Stimulated activated CD4-positive, alpha-beta T cell treated with anti-CD3 and anti-CD28 coated beads, TNF-alpha, amount 100 ng/mL, for 4 hours (primary cell): ENCODE measurements at regions not wholly inside any gene's neighbourhood (a gene's known extent, or its start where the extent isn't known, plus 50 kb on each side); places are given as distances from the start of the nearest gene placed in this dataset.
"Not testable (repeated sequence)": the region's sequence is repeated elsewhere in the genome, so short reads cannot be mapped to it uniquely, and the experiment has no call there.

ENCODE experiments used
- DNase-seq, 3 experiments: peaks; one replicate each; pipeline ENCODE4 v3.0.0-alpha.2; 2020; ENCODE audit warnings: low read depth in 3 of 3

- no peak for DNase-seq
Measured at GRCh38 chr1:30378991-30379581, 344.3 kb downstream of the MATN1 start.

DNA sequence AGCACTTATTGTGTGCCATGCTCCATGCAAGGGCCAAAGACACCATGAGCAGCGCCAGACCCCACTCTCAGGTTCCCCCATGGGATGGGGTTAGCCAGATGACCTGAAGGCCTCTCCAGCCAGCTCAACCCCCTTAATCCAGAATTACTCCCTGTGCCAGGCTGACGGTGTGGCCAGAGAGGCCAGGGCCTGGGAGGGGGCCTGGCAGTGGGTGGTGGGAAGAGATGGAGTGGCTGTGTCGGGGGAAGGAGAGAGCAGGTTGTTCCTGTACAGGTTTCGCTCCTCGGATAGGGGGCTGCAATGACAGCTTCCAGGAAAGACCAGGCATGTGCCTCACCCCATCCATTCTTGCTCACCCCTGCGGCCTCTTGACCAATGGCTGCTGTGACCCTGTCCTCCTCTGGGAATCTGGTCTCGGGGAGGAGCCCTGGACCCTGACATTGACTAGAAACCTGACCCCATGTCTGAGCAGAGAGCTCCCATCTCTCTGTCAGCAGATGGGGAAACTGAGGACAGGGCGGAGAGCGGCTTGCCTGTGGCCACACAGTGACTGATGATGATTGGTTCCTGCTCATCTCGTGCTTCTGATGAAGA is 345.3 kb downstream of the MATN1 start:
- no peak for DNase-seq

- DNase-seq: no peak
Measured at GRCh38 chr1:30377230-30378002, 346.0 kb downstream of the MATN1 start.

GRCh38 chr1:30376054-30376697 is 347.2 kb downstream of the MATN1 start:
- no peak for DNase-seq

- DNase-seq: no peak
Measured at GRCh38 chr1:30375156-30375555, 348.2 kb downstream of the MATN1 start.

DNA sequence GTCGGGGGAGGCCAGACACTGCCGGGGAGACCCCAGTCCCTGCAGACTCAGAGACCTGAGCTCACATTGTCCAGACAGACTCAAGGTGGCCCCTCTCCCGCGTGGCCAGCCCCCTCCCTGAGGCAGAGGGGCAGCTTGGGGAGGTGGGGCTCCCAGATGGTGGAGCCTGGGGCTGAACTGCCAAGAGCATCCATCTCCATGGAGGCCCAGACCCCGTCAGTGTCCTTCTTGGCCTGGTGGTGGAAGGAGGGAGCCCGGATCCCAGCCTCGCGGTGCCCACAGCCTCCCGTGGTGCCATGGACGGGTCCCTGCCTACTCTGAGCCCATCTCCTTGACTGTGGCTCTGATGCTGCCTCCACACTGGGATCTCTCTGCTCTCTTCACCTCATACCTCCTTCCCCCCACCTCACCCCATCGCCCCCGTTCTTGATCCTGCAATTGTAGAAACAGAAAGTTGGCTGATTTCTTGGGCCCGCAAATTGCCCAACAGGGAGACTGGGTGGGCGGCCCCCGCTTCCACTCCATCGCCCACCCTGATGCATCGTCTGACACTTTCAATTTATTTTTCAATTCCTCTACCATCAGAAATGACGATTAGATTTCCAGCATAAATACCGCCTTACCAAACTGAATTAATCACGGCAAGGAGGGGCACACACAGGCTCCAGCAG is 348.9 kb downstream of the MATN1 start:
- DNase-seq: no peak

- DNase-seq: no peak
Measured at GRCh38 chr1:30373471-30374399, 349.6 kb downstream of the MATN1 start.

- DNase-seq: no peak
Measured at GRCh38 chr1:30372792-30373433, 350.5 kb downstream of the MATN1 start.

- no peak for DNase-seq
Measured at GRCh38 chr1:30371888-30372791, 351.2 kb downstream of the MATN1 start.

DNA sequence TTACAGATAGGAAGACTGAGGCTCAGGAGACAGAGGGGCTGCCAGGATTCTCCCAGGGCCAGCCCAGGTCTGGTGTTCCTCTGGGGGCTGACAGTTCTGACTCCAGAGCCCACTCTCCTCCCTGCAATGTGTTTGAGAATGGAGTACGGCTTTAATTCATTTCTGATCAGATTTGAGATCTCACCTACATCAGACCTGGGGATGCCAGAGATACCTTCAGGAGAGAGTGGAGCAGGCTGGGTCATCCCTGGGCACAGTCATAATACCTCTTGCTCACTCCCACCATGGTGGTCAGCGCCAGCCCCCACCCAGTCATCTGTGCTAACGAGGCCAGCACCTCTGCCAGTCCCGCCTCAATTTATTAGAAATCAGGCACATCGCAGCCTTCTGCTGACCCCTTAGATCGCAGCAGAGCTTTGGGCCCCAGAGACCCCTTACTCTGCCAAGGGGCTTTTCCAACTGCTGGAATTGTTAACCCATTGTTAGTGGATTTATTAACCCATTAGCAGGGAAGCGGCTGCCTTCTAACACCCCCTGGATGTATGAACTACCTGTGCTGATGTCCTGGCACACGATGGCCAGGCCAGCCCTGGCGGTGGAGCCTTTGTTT is 352.1 kb downstream of the MATN1 start:
- DNase-seq: no peak

GRCh38 chr1:30368651-30369240 is 354.6 kb downstream of the MATN1 start:
- no peak for DNase-seq

- no peak for DNase-seq
Measured at GRCh38 chr1:30366911-30367310, 356.5 kb downstream of the MATN1 start.

DNA sequence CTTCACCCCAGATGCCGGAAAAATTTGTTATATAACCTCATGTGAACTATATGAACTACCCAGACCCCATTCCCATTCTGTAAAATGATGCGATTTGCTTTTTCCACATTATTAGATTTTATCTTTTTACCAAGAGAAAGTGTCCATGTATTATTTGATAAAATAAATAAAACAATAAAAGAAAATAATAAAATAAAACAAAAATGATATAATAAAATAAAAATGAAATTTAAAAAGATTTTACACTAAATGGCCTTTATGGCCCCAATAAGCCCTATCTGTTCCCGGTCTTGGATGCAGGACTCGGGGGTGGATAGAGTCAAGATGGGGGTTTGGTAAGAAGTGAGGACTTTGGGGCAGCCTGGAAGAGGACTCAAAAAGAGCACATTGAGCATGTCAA is 357.2 kb downstream of the MATN1 start:
- DNase-seq: no peak

DNA sequence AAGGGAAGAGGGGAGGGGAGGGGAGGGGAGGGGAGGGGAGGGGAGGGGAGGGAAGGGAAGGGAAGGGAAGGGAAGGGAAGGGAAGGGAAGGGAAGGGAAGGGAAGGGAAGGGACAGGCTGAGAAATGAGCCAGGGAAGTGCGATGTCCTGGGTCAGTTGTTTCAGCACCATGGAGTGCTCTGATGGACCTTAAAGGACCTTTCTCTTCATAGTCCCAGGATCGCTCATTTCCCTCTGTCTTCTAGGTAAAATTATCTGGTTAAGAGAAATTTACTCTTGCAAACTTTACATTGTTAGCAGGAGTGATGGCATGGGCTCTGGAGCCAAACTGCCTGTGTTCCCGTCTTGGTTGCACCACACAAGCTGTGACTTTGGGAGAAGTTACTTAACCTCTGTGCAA is 357.8 kb downstream of the MATN1 start:
- no peak for DNase-seq

- DNase-seq: no peak
Measured at GRCh38 chr1:30363031-30363430, 360.4 kb downstream of the MATN1 start.

DNA sequence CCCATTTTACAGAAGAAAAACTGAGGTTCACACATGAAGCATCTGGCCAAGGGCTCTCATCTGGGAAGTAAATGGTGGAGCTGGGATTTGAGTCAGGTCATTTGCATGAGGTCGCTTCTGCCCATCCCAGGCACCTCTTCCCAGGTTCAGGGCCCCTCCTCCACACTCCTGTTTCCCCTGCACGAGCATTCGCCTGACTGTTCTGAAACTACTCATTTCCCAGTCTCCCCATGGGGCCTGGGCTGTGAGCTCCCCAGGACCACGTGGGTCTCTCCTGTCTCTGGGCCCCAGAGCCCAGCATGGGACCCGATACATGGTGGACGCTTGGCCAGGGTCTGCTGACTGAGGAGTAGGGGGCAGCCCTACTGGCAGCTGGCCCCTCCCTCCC is 360.8 kb downstream of the MATN1 start:
- DNase-seq: no peak

GRCh38 chr1:30361890-30362602 is 361.3 kb downstream of the MATN1 start:
- not testable (repeated sequence) for DNase-seq

GRCh38 chr1:30360753-30361152 is 362.6 kb downstream of the MATN1 start:
- no peak for DNase-seq
